ENCODE measurements at regions not wholly inside any gene's neighbourhood (a gene's known extent, or its start where the extent isn't known, plus 50 kb on each side); places are given as distances from the start of the nearest gene placed in this dataset.

GRCh38 chr16:5523829-5524228, 426.2 kb upstream of the EEF2KMT start:
- TF ChIP-seq ZBTB49 (tag by site-specific recombination; IDR thresholded peaks at IDR 0.05; ENCODE audit: low read depth) (no peak), PRDM2 (tag by site-specific recombination; IDR thresholded peaks at IDR 0.05; ENCODE audit: borderline replicate concordance) (no peak), PRDM10 (tag by site-specific recombination; IDR thresholded peaks at IDR 0.05) (no peak), CTCF (tag by site-specific recombination; IDR thresholded peaks at IDR 0.05) (no peak)

Data from HEK293 (cell line).